H1 (cell line): ENCODE measurements at regions not wholly inside any gene's neighbourhood (a gene's known extent, or its start where the extent isn't known, plus 50 kb on each side); places are given as distances from the start of the nearest gene placed in this dataset.

Source experiments
- CBX5 ChIP-seq: fragments of 300-800, 300-1000 bp; sonication (generic); IDR thresholded peaks from 2 replicates; pipeline ENCODE4 v1.7.1; 2016; ENCODE audit warnings: antibody characterized with exemption, low read length, low read depth
- CREB1 ChIP-seq: IDR thresholded peaks from 2 replicates; pipeline ENCODE4 v1.6.1; 2012; ENCODE audit warnings: inconsistent platforms
- CTCF ChIP-seq, 3 experiments: IDR thresholded peaks; 1 replicate in 2 of 3; 2 replicates in 1 of 3; pipeline versions ENCODE4 v1.5.1 to v1.6.1; 2011; ENCODE audit warnings: low read length in 3 of 3, mild to moderate bottlenecking in 3 of 3, inconsistent platforms in 2 of 3, low read depth in 1 of 3, moderate library complexity in 1 of 3; ENCODE audit not compliant: insufficient read depth in 1 of 3; ENCODE audit errors: control extremely low read depth in 1 of 3
- EZH2 ChIP-seq: fragments of 200-600 bp; sonication (generic); IDR thresholded peaks from 2 replicates; pipeline ENCODE4 v1.7.1; 2012; ENCODE audit warnings: low read depth, mild to moderate bottlenecking, moderate library complexity, low read length, inconsistent platforms; ENCODE audit not compliant: severe bottlenecking
- POLR2A ChIP-seq, 2 experiments: IDR thresholded peaks; 1 replicate in 1 of 2; 2 replicates in 1 of 2; pipeline ENCODE4 v1.6.1; 2011; ENCODE audit warnings: low read depth in 2 of 2, low read length in 2 of 2, mild to moderate bottlenecking in 2 of 2; ENCODE audit errors: control extremely low read depth in 1 of 2
- POLR2AphosphoS5 ChIP-seq: IDR thresholded peaks from 2 replicates; pipeline ENCODE4 v1.6.1; 2011; ENCODE audit warnings: low read depth, low read length
- RAD21 ChIP-seq, 2 experiments: IDR thresholded peaks in 1 of 2; conservative IDR thresholded peaks in 1 of 2; 2 replicates each; pipeline ENCODE4 v1.6.1; 2011; ENCODE audit warnings: low read depth in 2 of 2, low read length in 2 of 2, improper control_type of control experiment in 1 of 2, inconsistent platforms in 1 of 2, mild to moderate bottlenecking in 1 of 2, moderate library complexity in 1 of 2
- SRF ChIP-seq: IDR thresholded peaks from 2 replicates; pipeline ENCODE4 v1.6.1; 2011; ENCODE audit warnings: mild to moderate bottlenecking, low read depth, low read length, moderate library complexity

- TF ChIP-seq EZH2 (no peak), CTCF (IDR thresholded peaks at IDR 0.05; ENCODE audit: control extremely low read depth in 1 of 3, insufficient read depth in 1 of 3, low read depth in 1 of 3, low read length in 3 of 3) (no peak), POLR2A (IDR thresholded peaks at IDR 0.05; ENCODE audit: control extremely low read depth in 1 of 2, low read depth in 2 of 2, low read length in 2 of 2) (no peak), RAD21 (IDR thresholded peaks at IDR 0.05 in 1 of 2, conservative IDR thresholded peaks at IDR 0.05 in 1 of 2; ENCODE audit: low read depth in 2 of 2, low read length in 2 of 2) (no peak), CREB1 (no peak), CBX5 (no peak), POLR2AphosphoS5 (no peak), SRF (no peak)
Measured at GRCh38 chr14:35952584-35952983, 126.4 kb downstream of the BRMS1L start.
